Mammary epithelial cell (primary cell): ENCODE measurements at regions not wholly inside any gene's neighbourhood (a gene's known extent, or its start where the extent isn't known, plus 50 kb on each side); places are given as distances from the start of the nearest gene placed in this dataset.

Experiments used
- EZH2 ChIP-seq: IDR thresholded peaks from 2 replicates; pipeline ENCODE4 v1.6.1; 2012; ENCODE audit warnings: low read length, inconsistent platforms, borderline replicate concordance
- TF ChIP-seq, protein P1 (sequence below), 2 donors: IDR thresholded peaks in 1 of 2; conservative IDR thresholded peaks in 1 of 2; 2 replicates each; pipeline ENCODE4 v1.5.1; 2011 to 2012; ENCODE audit warnings: inconsistent platforms in 2 of 2, low read length in 2 of 2, mild to moderate bottlenecking in 2 of 2, control low read depth in 1 of 2, low read depth in 1 of 2; ENCODE audit not compliant: insufficient read depth in 1 of 2; ENCODE audit errors: extremely low read depth in 1 of 2

DNA sequence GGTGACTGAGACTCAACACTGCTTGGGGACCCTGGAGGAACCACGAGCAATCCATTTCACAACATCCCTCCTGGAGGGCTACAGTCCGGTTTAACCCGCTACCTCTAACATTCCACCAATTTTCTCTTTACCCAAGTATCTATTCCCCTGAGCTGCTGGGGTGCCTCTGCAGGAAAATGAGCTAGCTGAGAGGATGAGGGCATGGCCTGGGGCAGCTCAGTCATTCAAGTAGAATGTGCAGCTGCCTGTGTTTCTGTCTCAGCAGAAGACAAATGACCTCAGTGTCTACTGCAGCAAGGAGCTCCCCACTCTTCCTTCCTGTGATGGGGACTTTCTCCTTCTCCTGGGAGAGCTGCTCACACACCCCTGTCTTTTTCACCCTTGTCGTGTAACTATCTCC is 120.8 kb downstream of the ZNF518B start:
- TF ChIP-seq, protein P1, sequence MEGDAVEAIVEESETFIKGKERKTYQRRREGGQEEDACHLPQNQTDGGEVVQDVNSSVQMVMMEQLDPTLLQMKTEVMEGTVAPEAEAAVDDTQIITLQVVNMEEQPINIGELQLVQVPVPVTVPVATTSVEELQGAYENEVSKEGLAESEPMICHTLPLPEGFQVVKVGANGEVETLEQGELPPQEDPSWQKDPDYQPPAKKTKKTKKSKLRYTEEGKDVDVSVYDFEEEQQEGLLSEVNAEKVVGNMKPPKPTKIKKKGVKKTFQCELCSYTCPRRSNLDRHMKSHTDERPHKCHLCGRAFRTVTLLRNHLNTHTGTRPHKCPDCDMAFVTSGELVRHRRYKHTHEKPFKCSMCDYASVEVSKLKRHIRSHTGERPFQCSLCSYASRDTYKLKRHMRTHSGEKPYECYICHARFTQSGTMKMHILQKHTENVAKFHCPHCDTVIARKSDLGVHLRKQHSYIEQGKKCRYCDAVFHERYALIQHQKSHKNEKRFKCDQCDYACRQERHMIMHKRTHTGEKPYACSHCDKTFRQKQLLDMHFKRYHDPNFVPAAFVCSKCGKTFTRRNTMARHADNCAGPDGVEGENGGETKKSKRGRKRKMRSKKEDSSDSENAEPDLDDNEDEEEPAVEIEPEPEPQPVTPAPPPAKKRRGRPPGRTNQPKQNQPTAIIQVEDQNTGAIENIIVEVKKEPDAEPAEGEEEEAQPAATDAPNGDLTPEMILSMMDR (conservative IDR thresholded peaks at IDR 0.05 in 1 of 2, IDR thresholded peaks at IDR 0.05 in 1 of 2; ENCODE audit: extremely low read depth in 1 of 2, insufficient read depth in 1 of 2, low read depth in 1 of 2, low read length in 2 of 2), result no peak
- TF ChIP-seq EZH2, result no peak
